ENCODE measurements at regions not wholly inside any gene's neighbourhood (a gene's known extent, or its start where the extent isn't known, plus 50 kb on each side); places are given as distances from the start of the nearest gene placed in this dataset. TPM values are rescaled to one million over a fixed set of nuclear protein-coding genes. Genes with fewer than 3 reads are reported as not detected.

Small RNA genes in the stretch of these regions (small RNA-seq; reads per million reads assigned to genes)
- not detected for gene AC048382.3
- not detected for gene CSPG4P5
- gene RF00017: not detected
- gene RN7SL417P: not detected
